T-helper 2 cell (primary cell): ENCODE measurements at regions not wholly inside any gene's neighbourhood (a gene's known extent, or its start where the extent isn't known, plus 50 kb on each side); places are given as distances from the start of the nearest gene placed in this dataset.
"Not testable (repeated sequence)": the region's sequence is repeated elsewhere in the genome, so short reads cannot be mapped to it uniquely, and the experiment has no call there.

Experiments
- DNase-seq, 5 experiments: peaks; one replicate each; pipeline versions ENCODE4 v3.0.0 to v3.0.0-alpha.2; 2012 to 2022

DNA sequence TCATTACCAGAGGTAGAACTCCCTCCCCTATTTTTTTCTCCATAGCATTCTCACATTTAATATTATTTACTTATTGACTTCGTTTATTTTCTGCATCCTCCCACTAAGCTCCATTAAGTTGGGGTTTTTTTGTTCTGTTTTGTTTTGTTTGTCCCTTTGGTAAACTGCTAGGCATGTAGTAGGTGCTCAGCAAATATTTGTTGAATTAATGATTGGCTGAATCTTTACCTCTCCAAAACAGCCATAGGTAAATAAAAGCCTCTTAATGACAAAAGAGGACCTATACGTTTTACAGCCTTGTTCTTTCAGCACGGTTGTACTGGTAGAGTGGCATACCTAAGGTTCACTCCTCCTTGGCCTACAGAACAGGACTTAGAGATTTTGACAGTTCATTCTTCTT, 52.0 kb downstream of the PRORP start:
- no peak for DNase-seq

- no peak for DNase-seq
Observed at GRCh38 chr14:35180179-35180578, 57.8 kb downstream of the PRORP start.

- not testable (repeated sequence) for DNase-seq
Observed at GRCh38 chr14:35184891-35185290, 62.5 kb downstream of the PRORP start.

- DNase-seq = no peak
Observed at GRCh38 chr14:35189422-35189821, 67.1 kb downstream of the PRORP start.

DNA sequence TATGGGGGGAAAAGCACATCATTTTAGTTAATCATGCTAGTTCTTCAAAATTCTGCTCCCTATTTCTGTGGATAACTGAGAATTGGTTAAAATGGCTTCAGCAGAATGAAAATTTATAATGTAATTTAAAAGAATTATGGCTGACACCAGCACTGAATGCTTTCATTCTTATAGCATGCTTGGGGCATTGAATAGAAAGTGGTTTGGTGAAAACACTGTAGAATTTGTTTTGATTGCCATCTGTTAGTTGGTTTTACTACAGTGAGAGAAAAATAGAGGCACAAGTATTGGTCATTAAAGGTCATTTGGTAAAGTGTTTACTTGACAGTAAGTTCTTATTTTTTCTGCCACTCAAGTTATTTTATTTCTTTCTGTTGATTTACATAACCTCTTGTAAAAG, 70.8 kb downstream of the PRORP start:
- DNase-seq = no peak

- not testable (repeated sequence) for DNase-seq
Observed at GRCh38 chr14:35194183-35194582, 71.8 kb downstream of the PRORP start.

DNA sequence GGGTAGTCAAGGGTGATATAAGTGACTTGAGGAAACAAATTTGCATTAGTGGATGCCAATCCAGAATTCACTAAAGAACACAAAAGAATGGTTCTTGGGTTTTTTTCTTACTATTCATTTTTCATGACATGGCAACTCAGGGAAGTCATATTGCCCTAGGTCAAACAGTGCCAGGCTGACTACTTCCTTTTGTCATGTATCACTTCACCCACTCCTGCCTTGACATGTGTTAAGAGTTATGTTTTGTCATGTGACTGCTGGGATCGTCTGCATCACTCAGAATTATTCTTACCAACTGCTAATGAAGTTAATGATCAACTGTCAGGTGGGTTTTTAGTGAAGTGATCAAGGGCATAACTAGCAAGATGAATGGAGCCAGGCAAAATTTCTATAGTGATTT, 74.2 kb downstream of the PRORP start:
- no peak for DNase-seq

DNA sequence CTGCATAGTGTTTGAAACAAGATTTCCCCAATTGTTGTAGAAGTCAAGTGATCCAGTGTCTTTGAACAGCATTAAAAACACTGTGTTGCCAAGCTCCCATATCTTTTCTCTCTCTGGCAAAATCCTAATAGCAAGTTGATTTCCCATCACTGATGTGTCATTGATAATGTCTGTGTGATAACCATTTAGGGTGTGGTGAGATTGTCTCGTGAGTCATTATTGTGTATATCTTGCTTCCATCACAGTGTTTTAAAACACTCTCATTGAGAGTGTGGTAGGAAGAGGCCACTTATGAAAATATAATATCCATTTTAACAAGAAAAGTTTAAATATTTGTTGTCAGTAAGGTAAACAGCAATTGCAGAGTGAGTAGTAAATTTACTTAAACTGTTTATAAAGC, 74.7 kb downstream of the PRORP start:
- peak in 1 of 5 experiments; percentile 44 for DNase-seq

- peak in 1 of 5 experiments; percentile 69 for DNase-seq
Observed at GRCh38 chr14:35201066-35201465, 78.7 kb downstream of the PRORP start.

GRCh38 chr14:35202195-35202594, 79.8 kb downstream of the PRORP start:
- no peak for DNase-seq

- DNase-seq = no peak
Observed at GRCh38 chr14:35205737-35206136, 83.4 kb downstream of the PRORP start.

DNA sequence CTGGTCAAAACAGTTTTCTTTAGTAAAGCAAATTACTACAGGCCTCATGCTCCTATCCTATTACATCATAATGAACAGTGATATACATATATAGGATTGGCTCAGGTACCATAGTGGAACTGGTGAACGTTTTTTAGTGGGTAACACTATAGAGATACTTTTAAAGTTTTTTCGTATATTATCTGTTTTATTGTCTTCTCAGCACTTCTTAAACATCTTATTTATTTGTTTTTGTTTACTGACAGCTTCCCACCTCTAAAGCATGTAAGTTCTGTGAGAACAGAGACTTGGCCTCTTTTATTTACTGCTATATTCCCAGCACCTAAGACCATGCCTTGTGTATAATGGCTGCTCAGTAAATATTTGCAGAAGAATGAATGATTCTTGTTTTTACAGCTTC, 81.1 kb upstream of the PSMA6 start:
- no peak for DNase-seq

GRCh38 chr14:35212471-35213142, 79.6 kb upstream of the PSMA6 start:
- DNase-seq = no peak

DNA sequence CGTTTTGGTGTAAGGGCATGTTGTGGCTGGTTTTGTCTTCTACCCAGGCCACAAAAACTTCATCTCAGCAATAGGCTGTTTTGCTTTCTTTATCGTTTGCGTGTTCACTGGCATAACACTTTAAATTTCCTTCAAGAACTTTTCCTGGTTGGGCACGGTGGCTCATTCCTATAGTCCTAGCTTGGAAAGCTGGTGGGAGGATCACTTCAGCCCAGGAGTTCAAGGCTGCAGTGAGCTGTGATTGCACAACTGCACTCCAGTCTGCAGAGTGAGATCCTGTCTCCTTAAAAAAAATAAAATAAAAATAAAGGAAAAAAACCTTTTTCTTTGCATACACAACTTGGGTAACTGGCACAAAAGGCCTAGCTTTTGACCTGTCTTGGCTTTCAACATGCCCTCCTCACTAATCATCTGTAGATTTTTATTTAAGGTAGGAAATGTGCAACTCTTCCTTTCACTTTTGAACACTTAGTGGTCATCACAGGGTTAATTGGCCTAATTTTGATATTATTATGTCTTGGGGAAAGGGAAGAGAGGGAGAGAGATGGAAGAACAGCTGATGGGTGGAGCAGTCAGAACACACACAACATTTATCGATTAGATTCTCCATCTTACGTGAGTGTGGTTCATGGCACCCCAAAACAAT, 78.9 kb upstream of the PSMA6 start:
- no peak for DNase-seq

DNA sequence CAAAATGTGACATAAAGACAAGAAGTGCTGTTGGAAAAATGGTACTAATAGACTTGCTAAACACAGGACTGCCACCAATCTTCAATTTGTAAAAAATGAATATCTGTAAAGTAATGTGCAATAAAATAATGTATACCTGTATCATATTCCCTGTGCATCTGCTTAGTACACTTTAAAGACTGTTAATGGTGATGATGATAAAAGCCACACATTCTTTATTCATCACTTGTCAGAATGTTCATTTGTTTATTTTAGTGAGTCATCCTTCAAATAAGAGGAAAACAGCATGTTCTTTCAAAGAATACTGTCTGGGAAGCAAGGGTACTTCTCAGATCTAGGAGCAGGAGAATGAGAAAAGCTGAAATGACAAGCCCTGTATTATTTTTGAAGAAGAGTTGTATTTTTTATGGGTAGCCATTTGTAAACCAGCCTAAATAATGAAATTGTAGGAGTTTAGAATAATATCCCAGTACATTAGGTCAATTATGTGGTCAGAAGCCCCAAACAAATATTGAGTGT, 78.3 kb upstream of the PSMA6 start:
- no peak for DNase-seq

- not testable (repeated sequence) for DNase-seq
Observed at GRCh38 chr14:35214402-35214801, 77.8 kb upstream of the PSMA6 start.

DNA sequence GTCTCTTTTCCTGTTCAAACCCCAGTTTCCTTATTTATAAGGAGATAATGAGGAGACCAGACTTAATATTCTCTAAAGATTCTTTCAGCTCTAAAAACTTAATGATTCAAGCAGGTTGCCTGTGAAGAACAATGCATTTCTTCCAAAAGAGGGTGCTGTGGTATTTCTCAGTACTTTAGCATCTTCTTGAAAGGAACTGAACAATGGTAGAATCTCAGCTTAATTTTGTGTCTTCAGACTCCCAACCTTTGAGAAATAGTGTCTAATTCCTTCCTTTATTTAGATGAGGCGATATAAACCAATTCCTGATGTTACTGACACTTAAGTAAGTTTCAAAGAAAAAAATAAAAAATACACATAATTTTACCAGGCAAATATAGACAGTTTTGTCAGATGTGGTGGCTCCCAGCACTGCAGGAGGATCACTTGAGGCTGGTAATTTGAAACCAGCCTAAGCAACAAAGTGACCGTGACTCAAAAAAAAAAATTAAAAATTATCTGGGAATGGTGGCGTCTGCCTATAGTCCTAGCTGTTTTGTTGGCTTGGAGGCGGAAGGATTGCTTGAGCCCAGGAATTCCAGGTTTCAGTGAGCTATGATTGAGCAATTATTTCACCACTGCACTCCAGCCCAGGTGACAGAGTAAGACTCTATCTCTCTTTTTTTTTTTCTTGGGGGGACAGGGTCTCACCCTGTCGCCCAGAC, 76.9 kb upstream of the PSMA6 start:
- DNase-seq = peak in 1 of 5 experiments; percentile 50

- not testable (repeated sequence) for DNase-seq
Observed at GRCh38 chr14:35218176-35218575, 74.0 kb upstream of the PSMA6 start.

- no peak for DNase-seq
Observed at GRCh38 chr14:35218963-35219362, 73.2 kb upstream of the PSMA6 start.

- DNase-seq = no peak
Observed at GRCh38 chr14:35220027-35220676, 72.0 kb upstream of the PSMA6 start.

GRCh38 chr14:35220920-35221319, 71.3 kb upstream of the PSMA6 start:
- DNase-seq = no peak

GRCh38 chr14:35221462-35221861, 70.7 kb upstream of the PSMA6 start:
- no peak for DNase-seq

GRCh38 chr14:35222324-35222723, 69.9 kb upstream of the PSMA6 start:
- no peak for DNase-seq
